Activated CD8-positive, alpha-beta memory T cell treated with anti-CD3 and anti-CD28 coated beads for 36 hours (primary cell): ENCODE measurements at regions not wholly inside any gene's neighbourhood (a gene's known extent, or its start where the extent isn't known, plus 50 kb on each side); places are given as distances from the start of the nearest gene placed in this dataset.

Experiments
- CTCF ChIA-PET: fragments of 350-600 bp; sonication (Branson Sonifier 250); formaldehyde crosslinking; loops from one replicate; lab custom pipeline; 2021; ENCODE audit warnings: antibody characterized with exemption; lab: Charles Lee
- POLR2A ChIA-PET: fragments of 350-600 bp; sonication (Branson Sonifier 250); formaldehyde crosslinking; loops from one replicate; lab custom pipeline; 2021; ENCODE audit warnings: antibody characterized with exemption; lab: Charles Lee

DNA sequence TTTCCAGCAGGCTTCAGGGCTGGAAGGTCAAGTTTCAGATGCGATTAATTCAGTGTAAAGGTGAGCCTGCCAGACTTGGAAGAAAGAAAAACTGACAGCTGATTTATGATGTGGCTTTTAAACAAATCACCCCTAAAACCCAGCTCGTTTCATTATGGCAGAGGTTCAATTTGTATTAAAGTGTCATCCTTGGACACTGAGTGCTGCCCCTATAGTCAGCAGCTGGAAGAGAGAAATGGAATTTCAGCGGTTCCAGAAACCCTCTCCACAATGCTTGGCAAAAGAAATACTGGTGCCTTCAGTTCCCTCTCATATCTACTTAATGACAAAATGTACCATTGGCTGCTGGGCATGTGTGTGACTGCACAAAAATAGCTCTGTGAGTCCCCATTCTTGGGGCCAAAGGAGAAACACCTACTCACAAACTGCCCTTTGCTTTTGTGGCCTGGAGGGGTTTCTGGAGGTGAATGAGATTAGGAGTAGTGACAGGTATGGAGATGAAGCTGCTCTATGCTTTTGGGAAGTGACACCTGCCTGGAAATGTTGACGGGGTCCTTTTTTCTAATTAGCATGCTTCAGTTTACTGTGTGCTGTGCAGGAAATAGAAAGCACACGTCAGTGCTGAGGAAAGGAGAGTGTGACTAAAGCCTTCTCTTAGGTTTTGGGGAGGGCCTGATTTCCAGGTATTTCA is 95.1 kb upstream of the TSPAN2 start:
- ChIA-PET POLR2A (no interaction called here), CTCF (no interaction called here)

DNA sequence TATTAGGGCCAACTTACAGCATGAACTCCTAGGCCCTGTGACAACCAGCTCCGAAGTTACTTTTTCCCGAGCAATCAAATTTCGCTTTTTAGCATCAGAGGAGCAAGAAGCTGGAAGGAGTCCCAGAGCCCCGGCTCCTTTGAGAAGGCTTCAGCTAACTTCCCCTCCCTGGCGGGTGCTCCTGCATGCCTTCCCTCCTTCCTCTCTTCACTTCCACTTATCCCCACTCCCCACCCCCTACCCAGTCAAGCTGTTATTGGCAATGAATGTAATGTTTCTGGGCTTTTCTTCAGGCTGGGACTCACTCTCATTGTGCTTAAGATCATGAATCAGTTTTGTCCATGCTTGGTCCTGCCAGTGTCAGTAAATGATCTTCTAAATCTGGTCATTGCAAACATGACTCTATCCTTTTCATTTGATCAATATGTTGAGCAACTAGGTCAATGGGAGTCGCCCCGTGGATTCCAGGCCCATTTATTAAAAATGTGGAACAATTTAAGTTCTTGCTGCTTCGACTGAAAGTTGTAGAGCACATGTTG is 94.5 kb upstream of the TSPAN2 start:
- CTCF ChIA-PET = no interaction called here
- POLR2A ChIA-PET = no interaction called here

- CTCF ChIA-PET = interaction anchor here (0.7 to 0.9 kb wide), 2 partner anchors 43 to 45 kb away, joined by 3 to 5 read pairs; no protein-coding TSS in a partner anchor
- POLR2A ChIA-PET = no interaction called here
Observed at GRCh38 chr1:115183158-115183557, 93.9 kb upstream of the TSPAN2 start.

GRCh38 chr1:115182012-115182715 is 92.9 kb upstream of the TSPAN2 start:
- ChIA-PET CTCF (no interaction called here), POLR2A (no interaction called here)

DNA sequence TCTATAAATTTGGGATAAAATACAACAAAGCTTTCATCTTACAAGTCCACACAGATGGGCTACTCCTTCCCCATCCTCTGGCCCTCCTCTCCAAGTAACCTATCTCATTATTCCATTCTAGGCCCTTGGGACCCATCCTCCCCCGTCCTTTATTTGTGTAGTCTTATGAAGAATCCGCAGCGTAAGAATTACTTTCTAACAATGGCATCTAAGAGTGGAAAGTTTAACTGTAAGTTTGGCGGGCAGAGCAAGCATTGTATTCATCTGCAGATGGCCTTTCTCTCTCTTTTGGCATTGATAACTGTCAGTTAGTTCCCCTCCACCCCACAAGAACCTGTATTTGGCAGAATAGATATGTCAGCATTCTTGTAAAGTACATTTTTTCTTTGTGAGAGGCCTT is 91.9 kb upstream of the TSPAN2 start:
- CTCF ChIA-PET = no interaction called here

GRCh38 chr1:115179397-115180079 is 90.2 kb upstream of the TSPAN2 start:
- CTCF ChIA-PET = no interaction called here
- POLR2A ChIA-PET = no interaction called here

More for the DNA sequence above, 91.9 kb upstream of the TSPAN2 start:
- POLR2A ChIA-PET = no interaction called here

GRCh38 chr1:115176189-115176588 is 86.9 kb upstream of the TSPAN2 start:
- CTCF ChIA-PET = no interaction called here

DNA sequence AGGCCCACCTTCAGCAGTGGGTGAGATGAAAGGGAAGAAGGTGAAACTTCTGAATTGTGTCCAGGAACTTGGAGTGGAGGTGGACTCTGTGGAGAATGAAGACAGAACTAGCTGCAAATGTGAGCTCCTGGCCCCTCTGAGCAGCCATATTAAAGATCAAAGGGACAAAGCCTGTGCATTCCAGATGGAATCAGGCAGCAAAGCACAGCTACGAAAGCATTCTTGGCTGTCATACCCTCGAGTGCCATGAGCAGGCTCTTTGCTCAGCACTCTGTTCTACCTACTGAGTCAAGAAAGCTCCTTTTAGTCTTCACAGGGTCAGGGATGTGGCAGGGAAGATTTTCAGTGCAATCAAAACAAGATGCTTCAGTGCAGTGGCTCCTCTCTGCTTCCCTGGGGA is 86.3 kb upstream of the TSPAN2 start:
- POLR2A ChIA-PET = no interaction called here
- CTCF ChIA-PET = no interaction called here

More at GRCh38 chr1:115176189-115176588, 86.9 kb upstream of the TSPAN2 start:
- POLR2A ChIA-PET = no interaction called here

- CTCF ChIA-PET = no interaction called here
Observed at GRCh38 chr1:115173151-115173550, 83.8 kb upstream of the TSPAN2 start.

DNA sequence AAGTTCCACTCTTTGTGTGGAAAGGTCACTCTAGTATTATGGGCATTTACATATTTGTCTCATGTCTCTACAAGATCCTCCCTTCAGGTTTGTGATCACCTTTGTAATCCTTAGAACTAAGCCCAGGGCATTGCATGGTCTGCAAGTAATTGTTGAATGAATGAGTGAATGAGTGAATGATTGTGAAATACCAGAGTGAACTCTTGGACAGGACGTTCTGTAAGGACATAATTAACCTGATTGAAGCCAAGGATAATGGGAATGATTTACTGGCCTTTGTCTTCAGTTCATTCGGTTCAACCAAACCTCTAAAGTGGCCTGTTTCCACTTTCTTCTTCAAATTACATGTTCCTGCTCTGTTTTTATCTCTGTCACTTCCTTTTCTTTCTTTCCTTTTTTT is 83.0 kb upstream of the TSPAN2 start:
- CTCF ChIA-PET = no interaction called here
- POLR2A ChIA-PET = no interaction called here

More at GRCh38 chr1:115173151-115173550, 83.8 kb upstream of the TSPAN2 start:
- POLR2A ChIA-PET = no interaction called here

DNA sequence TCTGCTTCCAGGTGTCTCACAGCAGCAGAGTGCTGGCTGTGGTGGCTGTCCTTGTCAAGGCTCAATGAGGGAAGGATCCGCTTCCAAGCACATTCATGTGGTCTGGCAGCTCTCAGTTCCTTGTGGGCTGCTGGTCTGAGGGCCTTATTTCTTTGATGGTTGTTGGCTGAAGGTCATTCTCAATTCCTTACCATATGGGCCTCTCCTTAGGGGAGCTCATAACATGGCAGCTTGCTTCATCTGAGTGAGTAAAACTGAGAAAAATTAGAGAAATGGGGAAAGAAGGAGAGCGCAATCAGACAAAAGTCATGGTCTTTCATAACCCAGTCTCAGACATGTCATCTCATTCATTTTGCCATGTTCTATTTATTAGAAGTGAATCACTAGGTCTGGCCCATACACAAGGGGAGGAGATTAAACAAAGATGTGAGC is 81.7 kb upstream of the TSPAN2 start:
- ChIA-PET CTCF (no interaction called here), POLR2A (no interaction called here)

- CTCF ChIA-PET = no interaction called here
- POLR2A ChIA-PET = no interaction called here
Observed at GRCh38 chr1:115170377-115170776, 81.1 kb upstream of the TSPAN2 start.

DNA sequence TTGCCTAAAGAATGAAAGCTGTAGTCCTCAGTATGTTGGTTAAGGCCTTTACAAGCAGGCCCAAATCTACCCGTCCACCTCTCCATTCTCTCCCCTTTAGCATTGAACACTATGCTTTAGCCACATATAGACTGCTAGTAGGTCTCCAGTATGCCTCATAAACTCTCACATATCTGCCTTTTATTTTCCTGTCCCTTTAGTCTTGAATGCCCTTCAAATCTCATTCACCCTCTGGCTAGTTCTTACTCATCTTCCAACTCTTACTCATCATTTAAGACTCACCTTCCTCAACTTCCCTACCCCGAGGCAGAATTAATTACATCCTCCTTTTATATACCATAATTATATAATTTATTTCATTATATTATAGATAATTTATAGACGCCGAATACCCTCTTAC is 78.7 kb upstream of the TSPAN2 start:
- CTCF ChIA-PET = no interaction called here
- POLR2A ChIA-PET = no interaction called here

- ChIA-PET POLR2A (no interaction called here), CTCF (no interaction called here)
Observed at GRCh38 chr1:115166531-115167091, 77.3 kb upstream of the TSPAN2 start.

- POLR2A ChIA-PET = no interaction called here
- CTCF ChIA-PET = interaction anchor here (1.2 kb wide), 1 partner anchor 23 kb away, joined by 3 read pairs; no protein-coding TSS in a partner anchor
Observed at GRCh38 chr1:115165776-115166175, 76.5 kb upstream of the TSPAN2 start.

- ChIA-PET CTCF (interaction anchor here (1.2 kb wide), 1 partner anchor 22 kb away, joined by 3 read pairs; no protein-coding TSS in a partner anchor), POLR2A (no interaction called here)
Observed at GRCh38 chr1:115164940-115165705, 75.8 kb upstream of the TSPAN2 start.

DNA sequence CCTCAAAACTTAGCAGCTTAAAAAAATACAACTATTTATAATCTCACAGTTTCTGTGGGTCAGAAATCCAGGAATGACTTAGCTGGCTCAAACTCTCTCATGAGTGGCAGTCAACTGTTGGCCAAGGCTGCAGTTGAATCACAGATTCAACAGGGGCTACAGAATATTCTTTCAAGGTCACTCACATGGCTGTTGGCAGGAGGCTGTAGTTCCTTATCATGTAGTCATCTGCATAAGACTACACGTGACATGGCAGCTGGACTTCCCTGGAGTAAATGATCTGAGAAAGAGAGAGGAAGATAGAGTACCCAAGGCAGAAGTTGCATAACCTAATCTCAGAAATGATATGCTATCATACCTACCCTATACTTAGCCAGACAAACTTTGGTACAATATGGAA is 75.2 kb upstream of the TSPAN2 start:
- POLR2A ChIA-PET = no interaction called here
- CTCF ChIA-PET = interaction anchor here (1.2 kb wide), 1 partner anchor 22 kb away, joined by 3 read pairs; no protein-coding TSS in a partner anchor

DNA sequence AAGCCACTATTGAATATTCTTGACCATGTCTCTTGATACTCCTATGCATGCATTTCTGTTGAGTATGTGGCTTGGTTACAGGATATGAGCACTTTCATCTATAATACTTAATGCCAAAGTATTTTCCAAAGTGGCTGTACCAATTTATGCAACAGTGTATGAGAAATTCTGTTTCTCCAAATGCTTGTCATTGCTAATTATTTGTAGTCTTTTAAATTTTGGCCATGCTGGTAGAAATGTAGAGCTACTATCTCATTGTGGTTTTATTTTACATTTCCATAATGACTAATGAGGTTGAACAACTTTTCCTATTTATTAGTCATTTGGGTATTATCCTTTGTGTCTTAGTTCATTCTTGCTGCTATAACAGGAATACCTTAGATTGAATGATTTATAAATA is 71.4 kb upstream of the TSPAN2 start:
- ChIA-PET CTCF (no interaction called here), POLR2A (no interaction called here)

DNA sequence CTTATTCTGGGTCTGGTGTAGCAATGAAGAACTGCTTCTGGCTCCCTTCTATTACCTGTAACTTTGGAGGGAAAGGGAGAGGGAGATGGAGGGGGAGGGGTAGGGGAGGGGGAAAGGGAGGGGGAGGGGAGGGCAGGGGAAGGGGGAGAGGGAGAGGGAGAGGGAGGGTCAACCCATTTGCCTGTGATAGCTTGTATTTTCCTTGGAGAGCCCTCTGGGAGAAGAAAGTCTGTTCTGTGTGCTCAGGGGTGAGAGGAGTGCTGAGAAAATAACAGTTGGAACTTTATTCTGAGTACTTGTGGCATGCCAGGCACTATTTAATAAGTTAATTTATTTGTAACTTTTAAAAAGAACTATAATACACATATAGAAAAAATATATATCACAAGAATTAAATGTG is 70.7 kb upstream of the TSPAN2 start:
- POLR2A ChIA-PET = no interaction called here
- CTCF ChIA-PET = no interaction called here
